ENCODE measurements at regions not wholly inside any gene's neighbourhood (a gene's known extent, or its start where the extent isn't known, plus 50 kb on each side); places are given as distances from the start of the nearest gene placed in this dataset.

DNA sequence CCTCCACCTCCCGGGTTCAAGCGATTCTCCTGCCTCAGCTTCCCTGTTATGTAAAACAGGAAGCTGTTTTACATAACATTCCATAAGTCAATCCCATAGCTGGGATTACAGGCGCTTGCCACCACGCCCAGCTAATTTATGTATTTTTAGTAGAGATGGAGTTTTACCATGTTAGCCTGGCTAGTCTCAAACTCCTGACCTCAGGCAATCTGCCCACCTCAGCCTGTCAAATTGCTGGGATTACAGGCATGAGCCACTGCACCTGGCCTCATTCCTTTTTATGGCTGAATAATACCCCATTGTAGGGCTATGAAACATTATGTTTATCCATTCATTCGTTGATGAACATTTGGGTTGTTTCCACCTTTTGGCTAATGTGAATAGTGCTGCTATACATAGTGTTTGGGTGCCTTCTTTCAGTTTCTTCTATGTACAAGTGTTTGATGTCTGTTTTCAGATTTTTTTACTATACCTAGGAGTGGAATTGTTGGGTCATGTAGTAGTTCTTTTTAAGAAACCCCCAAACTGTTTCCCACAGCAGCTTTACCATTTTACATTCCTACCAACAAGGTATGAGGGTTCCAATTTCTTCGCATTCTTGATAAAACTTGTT, 138.7 kb upstream of the COL21A1 start:
- DNase-seq (ENCODE audit: low read depth, low spot score): no peak
- H3K9ac ChIP-seq (ENCODE audit: low read length): no peak overlapping the region
- ATAC-seq: no peak
- H3K27me3 ChIP-seq (ENCODE audit: insufficient read depth, low read length): no peaks in the 10 kb centered on the region
- intact Hi-C loops (cut with micrococcal nuclease): no loop called here
- TF ChIP-seq CTCF (IDR thresholded peaks at IDR 0.05 in 2 of 3, conservative IDR thresholded peaks at IDR 0.05 in 1 of 3; ENCODE audit: borderline replicate concordance in 1 of 3, insufficient read depth in 1 of 3, low read depth in 2 of 3, low read length in 2 of 3) (no peak), ATF3 (IDR thresholded peaks at IDR 0.05) (no peak), YY1 (IDR thresholded peaks at IDR 0.05; ENCODE audit: extremely low read depth, insufficient replicate concordance, low read depth, low read length) (no peak), ZNF274 (IDR thresholded peaks at IDR 0.05; ENCODE audit: low read depth, low read length) (no peak), JUND (IDR thresholded peaks at IDR 0.05) (no peak), POLR2AphosphoS5 (IDR thresholded peaks at IDR 0.05; ENCODE audit: low read depth, low read length) (no peak), FOSL1 (IDR thresholded peaks at IDR 0.05; ENCODE audit: low read depth) (no peak), EGR1 (IDR thresholded peaks at IDR 0.05; ENCODE audit: low read depth) (no peak), RAD21 (IDR thresholded peaks at IDR 0.05; ENCODE audit: low read depth) (no peak), SP1 (IDR thresholded peaks at IDR 0.05; ENCODE audit: low read depth) (no peak), SIN3A (IDR thresholded peaks at IDR 0.05; ENCODE audit: low read depth) (no peak), SRF (IDR thresholded peaks at IDR 0.05; ENCODE audit: low read depth) (no peak), ZFX (IDR thresholded peaks at IDR 0.05) (no peak)
- H3K4me1 ChIP-seq (ENCODE audit: control insufficient read depth in 1 of 2, insufficient read depth in 2 of 2, low read length in 2 of 2): peaks cover 0 to 12% of the 10 kb centered on the region in 2 experiments; a peak in 1 of 4 replicates
- no peaks in the 10 kb centered on the region for H3K79me2 ChIP-seq (ENCODE audit: insufficient read depth, low read length)
- RAD21 ChIA-PET (ENCODE audit: low non-redundant PET in 1 of 2, low total read pairs in 2 of 2, uncharacterized antibody in 2 of 2, unreplicated experiment in 2 of 2): no interaction called here
- no peak overlapping the region for H2AFZ ChIP-seq (ENCODE audit: low read depth, low read length, poor library complexity, severe bottlenecking)
- POLR2A ChIA-PET: no interaction called here
- H3K9me2 ChIP-seq (ENCODE audit: insufficient read depth): no peaks in the 10 kb centered on the region
- CTCF ChIA-PET: no interaction called here
- H3K4me3 ChIP-seq (replicated peaks in 1 of 2; ENCODE audit: low read depth in 1 of 2, low read length in 2 of 2): no peak overlapping the region
- H3K9me3 ChIP-seq (ENCODE audit: control insufficient read depth in 1 of 2, insufficient read depth in 1 of 2, low read depth in 1 of 2, low read length in 2 of 2): no peaks in the 10 kb centered on the region
- no peaks in the 10 kb centered on the region for H3K36me3 ChIP-seq (ENCODE audit: control insufficient read depth in 1 of 2, insufficient read depth in 2 of 2, low read length in 2 of 2)
- no TSS peak for BruUV-seq (replicated peaks)
- H4K20me1 ChIP-seq (ENCODE audit: insufficient read depth): no peaks in the 10 kb centered on the region
- no peak overlapping the region for H3K27ac ChIP-seq (ENCODE audit: low read depth, low read length)
- H3K4me2 ChIP-seq (ENCODE audit: low read length): no peak overlapping the region

Measured in HCT116 (cell line).